HG02884 (cell line): ENCODE measurements at regions not wholly inside any gene's neighbourhood (a gene's known extent, or its start where the extent isn't known, plus 50 kb on each side); places are given as distances from the start of the nearest gene placed in this dataset.
"Not testable (repeated sequence)": the region's sequence is repeated elsewhere in the genome, so short reads cannot be mapped to it uniquely, and the experiment has no call there.

Source experiments
- ATAC-seq: cut with Tn5 transposase; IDR thresholded peaks from one replicate; pipeline ENCODE4 v1.9.1; 2021; ENCODE audit warnings: mild to moderate bottlenecking, moderate library complexity; ENCODE audit not compliant: unreplicated experiment

- ATAC-seq, result no peak
These were observed 379.7 kb upstream of the FAT1 start for GRCh38 chr4:187103351-187103750.

- no peak for ATAC-seq
These were observed 385.2 kb upstream of the FAT1 start for GRCh38 chr4:187108845-187109244.

GRCh38 chr4:187109636-187110035 lies 386.0 kb upstream of the FAT1 start:
- ATAC-seq, result no peak

- no peak for ATAC-seq
These were observed 394.5 kb upstream of the FAT1 start for GRCh38 chr4:187118166-187118565.

- ATAC-seq, result no peak
These were observed 395.0 kb upstream of the FAT1 start for GRCh38 chr4:187118602-187119120.

- ATAC-seq, result no peak
These were observed 400.7 kb upstream of the FAT1 start for GRCh38 chr4:187124331-187124730.

- no peak for ATAC-seq
These were observed 401.4 kb upstream of the FAT1 start for GRCh38 chr4:187125062-187125461.

- no peak for ATAC-seq
These were observed 403.8 kb upstream of the FAT1 start for GRCh38 chr4:187127456-187127855.

- no peak for ATAC-seq
These were observed 404.6 kb upstream of the FAT1 start for GRCh38 chr4:187128222-187128621.

GRCh38 chr4:187128976-187129375 lies 405.3 kb upstream of the FAT1 start:
- ATAC-seq, result no peak

- ATAC-seq, result not testable (repeated sequence)
These were observed 408.2 kb upstream of the FAT1 start for GRCh38 chr4:187131826-187132225.

GRCh38 chr4:187135878-187136277 lies 412.2 kb upstream of the FAT1 start:
- ATAC-seq, result no peak

- no peak for ATAC-seq
These were observed 415.5 kb upstream of the FAT1 start for GRCh38 chr4:187139141-187139540.

- no peak for ATAC-seq
These were observed 417.4 kb upstream of the FAT1 start for GRCh38 chr4:187141101-187141500.

- ATAC-seq, result no peak
These were observed 425.7 kb upstream of the FAT1 start for GRCh38 chr4:187149229-187149945.

- no peak for ATAC-seq
These were observed 433.8 kb upstream of the FAT1 start for GRCh38 chr4:187157380-187157958.

- no peak for ATAC-seq
These were observed 434.3 kb upstream of the FAT1 start for GRCh38 chr4:187158003-187158402.

- no peak for ATAC-seq
These were observed 436.8 kb upstream of the FAT1 start for GRCh38 chr4:187160486-187160885.

GRCh38 chr4:187166886-187167512 lies 443.3 kb upstream of the FAT1 start:
- ATAC-seq, result no peak

- no peak for ATAC-seq
These were observed 448.2 kb upstream of the FAT1 start for GRCh38 chr4:187171706-187172339.

- ATAC-seq, result no peak
These were observed 448.7 kb upstream of the FAT1 start for GRCh38 chr4:187172340-187172761.

- no peak for ATAC-seq
These were observed 451.1 kb upstream of the FAT1 start for GRCh38 chr4:187174749-187175148.
